Mucosa of descending colon (tissue), 3 donors: ENCODE measurements at regions not wholly inside any gene's neighbourhood (a gene's known extent, or its start where the extent isn't known, plus 50 kb on each side); places are given as distances from the start of the nearest gene placed in this dataset.
"Not testable (repeated sequence)": the region's sequence is repeated elsewhere in the genome, so short reads cannot be mapped to it uniquely, and the experiment has no call there.

Experiments used
- ATAC-seq: fragments of 200-7000 bp; cut with Tn5 transposase; one replicate; pipeline ENCODE4 v1.9.1; 2020; ENCODE audit warnings: mild to moderate bottlenecking, moderate library complexity
- DNase-seq, 3 donors: peaks; one replicate each; pipeline ENCODE4 v3.0.0-alpha.2; 2020
- H3K36me3 ChIP-seq: fragments of 200-600 bp; one replicate; pipeline ENCODE4 v1.8.0; 2021; ENCODE audit warnings: low read depth, mild to moderate bottlenecking
- H3K4me1 ChIP-seq: fragments of 200-600 bp; one replicate; pipeline ENCODE4 v1.8.0; 2021; ENCODE audit warnings: low read depth, mild to moderate bottlenecking
- H3K4me3 ChIP-seq: fragments of 200-600 bp; one replicate; pipeline ENCODE4 v1.8.0; 2021; ENCODE audit warnings: mild to moderate bottlenecking
- H3K9me3 ChIP-seq: fragments of 200-600 bp; one replicate; pipeline ENCODE4 v1.8.0; 2021; ENCODE audit warnings: mild to moderate bottlenecking
- CTCF ChIP-seq: fragments of 200-600 bp; IDR thresholded peaks from one replicate; pipeline ENCODE4 v1.8.0; 2022; ENCODE audit warnings: antibody characterized with exemption, mild to moderate bottlenecking
- intact Hi-C, 2 donors: fragments of 100-400 bp; cut with DNase I in 1 of 2; cut with micrococcal nuclease in 1 of 2; formaldehyde crosslinking; loops; one replicate each; pipeline versions ENCODE4 v1.11.0 to v1.11.1; 2022; cut with DNase I, micrococcal nuclease
- donor health status: DM: no; HTN: no; CAD: no; lungs with moderate emphysema.
- donor health status: DM: no; HTN: no; CAD: no.
- donor health status: DM: no; HTN: yes; CAD: no.

- ATAC-seq, result no peak
- H3K36me3 ChIP-seq, result no peaks in the 10 kb centered on the region
- TF ChIP-seq CTCF, result no peak
- intact Hi-C loops, result no loop called here
- no peak overlapping the region for H3K4me3 ChIP-seq
- H3K9me3 ChIP-seq, result peaks cover 47% of the 10 kb centered on the region
- no peaks in the 10 kb centered on the region for H3K4me1 ChIP-seq
- no peak for DNase-seq
These were observed 536.1 kb upstream of the AUTS2 start for GRCh38 chr7:69062020-69062765.

- H3K4me3 ChIP-seq, result no peak overlapping the region
- TF ChIP-seq CTCF, result no peak
- intact Hi-C loops, result no loop called here
- H3K4me1 ChIP-seq, result no peaks in the 10 kb centered on the region
- ATAC-seq (no peak), DNase-seq (no peak)
- H3K9me3 ChIP-seq, result peaks cover 27% of the 10 kb centered on the region
- H3K36me3 ChIP-seq, result no peaks in the 10 kb centered on the region
These were observed 530.9 kb upstream of the AUTS2 start for GRCh38 chr7:69067397-69067796.

GRCh38 chr7:69070476-69070875, 527.8 kb upstream of the AUTS2 start:
- Histone ChIP-seq H3K4me3 (no peak overlapping the region), H3K4me1 (no peaks in the 10 kb centered on the region), H3K9me3 (peaks cover 41% of the 10 kb centered on the region), H3K36me3 (no peaks in the 10 kb centered on the region)
- intact Hi-C loops, result no loop called here
- ATAC-seq, result no peak
- no peak for TF ChIP-seq CTCF
- no peak for DNase-seq

GRCh38 chr7:69076566-69076965, 521.7 kb upstream of the AUTS2 start:
- H3K36me3 ChIP-seq, result no peaks in the 10 kb centered on the region
- no peak overlapping the region for H3K4me3 ChIP-seq
- H3K4me1 ChIP-seq, result no peaks in the 10 kb centered on the region
- ATAC-seq (no peak), DNase-seq (no peak)
- H3K9me3 ChIP-seq, result peaks cover 46% of the 10 kb centered on the region
- intact Hi-C loops, result no loop called here
- no peak for TF ChIP-seq CTCF

GRCh38 chr7:69078997-69079769, 519.1 kb upstream of the AUTS2 start:
- DNase-seq, result peak in 1 of 3 donors; percentile 32
- intact Hi-C loops, result no loop called here
- no peak for TF ChIP-seq CTCF

GRCh38 chr7:69087281-69087680, 511.0 kb upstream of the AUTS2 start:
- ATAC-seq, H3K36me3 ChIP-seq, H3K4me3 ChIP-seq, H3K4me1 ChIP-seq, DNase-seq, intact Hi-C loops: not testable (repeated sequence)
- H3K9me3 ChIP-seq, result peaks cover 36% of the 10 kb centered on the region

More at GRCh38 chr7:69078997-69079769, 519.1 kb upstream of the AUTS2 start:
- Histone ChIP-seq H3K4me1 (no peaks in the 10 kb centered on the region), H3K9me3 (peaks cover 53% of the 10 kb centered on the region), H3K4me3 (no peak overlapping the region), H3K36me3 (no peaks in the 10 kb centered on the region)
- no peak for ATAC-seq
